Right ventricle myocardium superior (tissue), 1 donor: ENCODE measurements at regions not wholly inside any gene's neighbourhood (a gene's known extent, or its start where the extent isn't known, plus 50 kb on each side); places are given as distances from the start of the nearest gene placed in this dataset.
A peak's percentile ranks its signal among the peaks of the same experiment; 100 is the strongest.
"Not testable (repeated sequence)": the region's sequence is repeated elsewhere in the genome, so short reads cannot be mapped to it uniquely, and the experiment has no call there.

Experiments
- ATAC-seq: fragments of 200-7000 bp; cut with Tn5 transposase; one replicate; pipeline ENCODE4 v1.9.1; 2020; ENCODE audit warnings: mild to moderate bottlenecking; ENCODE audit not compliant: poor library complexity
- DNase-seq: peaks from one replicate; pipeline ENCODE4 v3.0.0-alpha.2; 2020
- intact Hi-C: fragments of 100-400 bp; cut with DNase I; formaldehyde crosslinking; loops from one replicate; pipeline ENCODE4 v1.11.2; 2022
- donor health status: DM: no; HTN: yes; CAD: no; lungs with severe emphysema.

DNA sequence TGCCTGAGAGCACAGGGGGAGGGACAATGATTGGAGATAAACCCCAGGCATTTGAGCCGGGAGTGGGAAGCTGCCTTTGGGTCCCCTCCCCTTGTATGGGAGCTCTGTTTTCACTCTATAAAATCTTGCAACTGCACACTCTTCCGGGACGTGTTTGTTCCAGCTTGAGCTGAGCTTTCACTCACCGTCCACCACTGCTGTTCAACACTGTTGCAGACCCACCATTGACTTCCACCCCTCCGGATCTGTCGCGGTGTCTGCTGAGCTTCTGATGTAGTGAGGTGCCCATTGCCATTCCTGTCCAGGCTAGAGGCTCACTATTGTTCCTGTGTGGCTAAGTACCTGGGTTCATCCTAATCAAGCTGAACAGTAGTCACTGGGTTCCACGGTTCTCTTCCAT lies 231.6 kb upstream of the CWC22 start:
- intact Hi-C loops: no loop called here
- ATAC-seq (no peak), DNase-seq (no peak)

DNA sequence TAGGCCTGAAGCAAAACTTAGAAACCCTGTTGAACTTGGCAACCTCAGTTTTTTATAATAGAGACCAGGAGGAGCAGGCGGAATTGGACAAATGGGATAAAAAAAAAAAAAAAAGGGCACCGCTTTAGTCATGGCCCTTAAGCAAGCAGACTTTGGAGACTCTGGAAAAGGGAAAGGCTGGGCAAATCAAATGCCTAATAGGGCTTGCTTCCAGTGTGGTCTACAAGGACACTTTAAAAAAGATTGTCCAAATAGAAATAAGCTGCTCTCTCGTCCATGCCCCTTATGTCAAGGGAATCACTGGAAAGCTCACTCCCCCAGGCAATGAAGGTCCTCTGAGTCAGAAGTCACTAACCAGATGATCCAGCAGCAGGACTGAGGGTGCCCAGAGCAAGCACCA lies 229.0 kb upstream of the CWC22 start:
- DNase-seq, ATAC-seq, intact Hi-C loops: not testable (repeated sequence)

- intact Hi-C loops, ATAC-seq, DNase-seq: not testable (repeated sequence)
These were observed 228.4 kb upstream of the CWC22 start for GRCh38 chr2:180235506-180235905.

GRCh38 chr2:180234991-180235390 lies 227.9 kb upstream of the CWC22 start:
- ATAC-seq, intact Hi-C loops, DNase-seq: not testable (repeated sequence)

DNA sequence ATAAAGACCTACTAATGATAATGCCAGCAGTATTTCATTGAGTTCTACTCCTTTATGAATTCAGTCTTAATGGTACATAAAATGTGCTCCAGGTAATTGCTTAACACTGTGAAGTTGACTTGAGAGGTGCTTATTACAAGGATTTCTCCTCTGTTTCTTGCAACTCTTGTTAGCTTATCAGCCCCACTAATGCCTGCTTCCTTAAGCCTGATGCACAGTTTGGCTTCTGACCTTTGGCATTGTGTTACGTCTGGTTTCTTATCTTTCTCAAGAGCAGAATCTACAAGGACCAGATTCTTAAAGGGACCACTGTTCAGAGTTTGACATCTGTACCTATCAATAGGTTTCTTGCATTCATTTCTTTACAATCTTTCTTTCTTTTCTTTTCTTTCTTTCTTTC lies 223.9 kb upstream of the CWC22 start:
- intact Hi-C loops: no loop called here
- DNase-seq: no peak
- no peak for ATAC-seq

DNA sequence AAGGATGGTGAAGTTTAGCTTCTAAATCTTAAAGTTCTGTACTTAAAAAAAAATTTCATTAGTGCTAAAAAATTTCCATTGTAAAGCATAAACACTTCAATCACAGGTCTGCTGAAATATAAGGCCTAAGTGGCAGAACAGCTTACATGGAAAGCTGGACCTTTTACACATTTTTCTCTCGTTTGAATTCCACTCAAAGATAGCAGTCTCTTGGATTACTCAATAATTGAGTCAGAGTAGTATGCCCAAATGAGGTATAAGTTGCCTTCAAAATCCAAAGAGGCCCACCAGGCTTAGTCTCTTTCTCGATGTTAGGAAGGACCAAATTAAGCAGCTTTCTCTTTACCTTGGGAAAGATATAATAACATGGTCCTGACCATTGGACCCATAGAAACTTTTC lies 220.4 kb upstream of the CWC22 start:
- no peak for ATAC-seq
- DNase-seq: no peak
- intact Hi-C loops: no loop called here

- ATAC-seq (no peak), DNase-seq (no peak)
- intact Hi-C loops: no loop called here
These were observed 218.0 kb upstream of the CWC22 start for GRCh38 chr2:180225118-180225517.

GRCh38 chr2:180222644-180223043 lies 215.5 kb upstream of the CWC22 start:
- DNase-seq: no peak
- ATAC-seq: peak; percentile 79
- intact Hi-C loops: no loop called here

DNA sequence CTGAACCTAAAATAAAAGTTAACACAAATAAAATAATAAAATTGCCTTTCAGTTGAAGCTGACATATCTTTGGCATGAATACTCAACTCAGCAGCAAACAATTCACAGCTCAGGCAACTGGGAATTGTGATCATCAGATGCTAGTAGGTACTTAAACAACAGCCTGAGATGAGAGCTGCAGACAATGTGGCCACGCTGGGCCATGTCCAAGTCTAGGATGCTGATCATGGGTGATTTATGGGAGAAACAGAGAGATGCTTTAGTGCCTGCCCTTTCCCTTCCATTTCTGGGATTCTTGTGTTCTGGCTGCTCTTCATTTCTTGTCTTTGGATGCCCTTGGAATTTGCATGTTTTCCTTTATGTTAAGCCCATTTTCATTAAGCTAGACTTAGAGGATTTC lies 212.4 kb upstream of the CWC22 start:
- intact Hi-C loops: no loop called here
- ATAC-seq: no peak
- no peak for DNase-seq

DNA sequence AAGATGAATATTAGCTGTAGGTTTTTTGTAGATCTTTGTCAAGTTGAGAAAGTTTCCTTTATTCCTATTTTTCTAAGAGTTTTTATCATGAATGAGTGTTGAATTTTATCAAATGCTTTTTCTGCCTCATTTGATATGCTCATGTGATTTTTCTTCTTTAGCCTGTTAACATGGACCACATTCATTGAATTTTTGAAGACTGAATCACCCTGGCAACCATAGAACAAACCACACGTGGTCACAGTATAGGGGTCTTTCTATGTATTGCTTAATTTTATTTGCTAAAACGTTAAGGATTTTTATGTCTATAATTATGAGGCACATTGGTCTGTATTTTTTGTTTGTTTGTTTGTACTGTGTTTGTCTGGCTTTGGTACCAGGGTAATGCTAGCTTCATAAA lies 201.7 kb upstream of the CWC22 start:
- intact Hi-C loops: no loop called here

GRCh38 chr2:180205621-180206235 lies 198.6 kb upstream of the CWC22 start:
- DNase-seq (no peak), ATAC-seq (no peak)
- intact Hi-C loops: no loop called here

More for the DNA sequence above, 201.7 kb upstream of the CWC22 start:
- ATAC-seq: no peak
- DNase-seq: no peak

DNA sequence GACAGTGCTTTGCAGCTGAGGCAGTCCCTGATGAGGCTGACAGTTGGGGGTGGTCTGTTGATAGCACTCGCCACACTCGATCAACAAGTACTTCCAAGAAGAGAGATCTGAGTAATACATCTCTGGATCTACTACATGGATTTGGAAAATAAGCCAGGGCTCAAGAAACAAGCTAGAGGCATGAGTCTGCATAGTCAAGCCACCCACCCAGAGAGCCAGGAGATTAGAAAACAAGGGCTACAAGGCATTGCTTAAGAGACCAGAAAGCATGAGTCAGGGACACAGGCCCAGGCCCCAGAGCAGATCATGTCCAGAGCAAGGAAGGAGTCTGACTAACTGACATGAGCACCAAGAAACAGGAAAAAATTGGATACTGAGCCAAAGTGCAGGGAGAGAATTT lies 196.9 kb upstream of the CWC22 start:
- peak; percentile 38 for DNase-seq
- ATAC-seq: peak; percentile 55
- intact Hi-C loops: no loop called here

GRCh38 chr2:180202467-180202951 lies 195.4 kb upstream of the CWC22 start:
- ATAC-seq (peak; percentile 67), DNase-seq (no peak)
- intact Hi-C loops: no loop called here

- DNase-seq (no peak), ATAC-seq (no peak)
- intact Hi-C loops: no loop called here
These were observed 189.4 kb upstream of the CWC22 start for GRCh38 chr2:180196419-180196977.

DNA sequence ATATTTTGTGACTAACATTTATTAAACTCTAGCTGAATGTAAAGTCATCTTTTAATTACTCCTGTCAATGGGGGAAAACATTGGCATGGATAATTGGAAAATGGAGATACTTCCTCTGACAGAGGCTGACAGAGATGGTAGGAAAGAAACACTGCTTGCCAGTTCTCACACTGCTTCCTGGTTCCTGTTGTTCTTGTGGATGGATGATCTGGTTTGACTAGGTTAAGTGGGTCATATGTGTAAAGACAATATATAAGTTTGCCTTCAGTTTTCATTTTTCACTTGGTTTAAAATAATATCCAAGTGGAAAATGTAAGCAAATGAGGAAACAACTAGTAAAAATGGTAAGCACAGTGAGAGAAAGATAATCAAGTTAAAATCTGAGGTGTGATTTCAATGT lies 188.8 kb upstream of the CWC22 start:
- intact Hi-C loops: no loop called here
- ATAC-seq (no peak), DNase-seq (no peak)

DNA sequence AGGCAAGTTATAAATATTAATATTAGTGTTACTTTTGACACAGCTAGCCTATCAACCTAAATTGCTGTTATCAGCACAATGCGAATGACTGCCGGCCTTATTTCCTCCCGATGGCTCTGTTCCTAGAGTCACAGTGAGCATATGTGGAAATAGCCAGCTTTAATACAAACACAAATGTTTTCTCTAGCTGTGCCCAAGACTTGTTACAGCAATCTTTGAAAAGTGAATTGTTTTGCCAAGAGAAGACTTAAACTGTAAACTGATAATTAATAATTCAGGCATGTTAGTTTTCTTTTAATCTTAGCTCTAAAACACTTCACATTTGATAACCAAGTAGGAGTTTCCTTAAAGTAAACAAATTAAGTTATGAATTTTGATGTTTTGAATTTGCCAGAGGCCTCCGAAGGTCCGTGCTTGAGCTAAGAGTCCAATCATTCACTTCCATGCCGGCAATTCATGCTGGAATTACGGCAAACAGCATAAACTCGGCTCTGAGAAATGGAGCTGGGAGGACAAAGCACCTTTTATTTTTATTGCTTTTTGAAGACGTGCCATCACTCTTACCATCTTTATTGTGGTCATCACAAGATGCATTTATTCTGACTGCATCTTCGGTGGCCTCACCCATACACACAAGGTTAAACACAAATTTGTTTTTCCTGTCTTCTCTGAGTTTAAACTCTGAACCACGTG lies 184.5 kb upstream of the CWC22 start:
- no peak for DNase-seq
- intact Hi-C loops: no loop called here
- ATAC-seq: no peak

DNA sequence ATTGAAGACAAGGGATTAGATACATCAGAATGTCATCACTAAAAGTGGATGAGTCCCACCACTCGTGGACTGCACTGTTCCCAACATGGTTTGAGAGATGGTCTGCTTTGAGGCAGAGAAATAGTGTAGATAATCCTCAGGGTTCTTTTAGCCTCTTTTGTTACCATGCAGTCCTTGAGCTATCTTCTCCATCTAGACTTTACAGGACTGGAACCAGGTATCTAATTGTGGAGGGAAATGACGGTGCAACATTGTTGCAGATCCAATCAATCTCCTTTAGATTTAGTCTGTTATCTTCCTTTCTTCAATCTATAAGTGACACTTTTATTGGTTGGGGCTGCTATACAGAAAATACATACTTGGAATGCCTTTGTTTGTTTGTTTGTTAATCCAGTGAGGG lies 183.8 kb upstream of the CWC22 start:
- DNase-seq: no peak
- no peak for ATAC-seq

GRCh38 chr2:180187611-180188010 lies 180.5 kb upstream of the CWC22 start:
- intact Hi-C loops: no loop called here
- ATAC-seq: no peak
- no peak for DNase-seq

More for the DNA sequence above, 183.8 kb upstream of the CWC22 start:
- intact Hi-C loops: no loop called here

DNA sequence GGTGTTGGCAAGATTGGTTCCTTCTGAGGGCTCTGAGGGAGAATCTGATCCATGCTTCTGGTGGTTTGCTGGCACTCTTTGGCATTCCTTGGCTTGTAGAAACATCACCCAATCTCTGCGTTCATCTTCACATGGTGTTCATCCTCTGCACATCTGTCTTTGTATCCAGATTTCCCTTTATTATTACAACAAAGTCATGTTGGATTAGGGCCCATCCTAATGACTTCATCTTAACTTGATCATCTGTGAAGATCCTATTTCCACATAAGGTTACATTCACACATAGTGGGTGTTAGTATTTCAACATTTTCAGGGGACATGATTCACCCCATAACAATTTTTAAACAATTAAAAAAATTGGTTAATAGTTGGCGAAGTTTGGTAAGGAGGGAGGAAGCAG lies 177.4 kb upstream of the CWC22 start:
- ATAC-seq (no peak), DNase-seq (no peak)
- intact Hi-C loops: no loop called here

DNA sequence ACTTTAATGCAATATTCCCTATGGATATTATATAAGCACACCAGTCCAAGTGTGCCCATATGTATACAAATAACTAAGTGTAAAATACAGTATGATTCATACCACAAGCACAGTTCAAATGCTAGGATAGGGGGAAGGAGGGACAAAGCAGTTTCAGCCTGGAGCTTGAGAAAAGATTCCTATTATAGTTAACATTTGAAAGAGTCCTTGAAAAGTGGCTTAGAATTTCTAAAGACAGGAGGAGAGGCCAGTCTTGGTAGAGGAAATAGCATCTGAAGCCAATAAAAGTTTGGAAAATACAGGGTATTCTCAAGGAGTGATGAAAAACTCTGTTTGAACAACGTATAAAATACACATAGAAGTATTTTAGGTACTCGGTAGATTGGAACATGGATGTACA lies 173.4 kb upstream of the CWC22 start:
- ATAC-seq: no peak
- intact Hi-C loops: no loop called here
- no peak for DNase-seq
